Suprapubic skin (tissue), 4 donors: ENCODE measurements at regions not wholly inside any gene's neighbourhood (a gene's known extent, or its start where the extent isn't known, plus 50 kb on each side); places are given as distances from the start of the nearest gene placed in this dataset.
"Not testable (repeated sequence)": the region's sequence is repeated elsewhere in the genome, so short reads cannot be mapped to it uniquely, and the experiment has no call there.

Source experiments
- DNase-seq, 2 donors: peaks; one replicate each; pipeline ENCODE4 v3.0.0-alpha.2; 2019; ENCODE audit warnings: low spot score in 2 of 2
- H3K27ac ChIP-seq: fragments of 200-600 bp; sonication (generic); one replicate; pipeline ENCODE4 v1.5.1; 2019
- H3K27me3 ChIP-seq: fragments of 200-600 bp; sonication (generic); one replicate; pipeline ENCODE4 v1.5.1; 2019
- H3K36me3 ChIP-seq: fragments of 200-600 bp; sonication (generic); one replicate; pipeline ENCODE4 v1.5.1; 2019
- H3K4me1 ChIP-seq: fragments of 200-600 bp; sonication (generic); one replicate; pipeline ENCODE4 v1.5.1; 2019
- H3K4me3 ChIP-seq: fragments of 200-600 bp; sonication (generic); one replicate; pipeline ENCODE4 v1.5.1; 2019; ENCODE audit warnings: mild to moderate bottlenecking
- H3K9me3 ChIP-seq: fragments of 200-600 bp; sonication (generic); one replicate; pipeline ENCODE4 v1.5.1; 2019
- CTCF ChIP-seq, 2 donors: fragments of 200-600 bp in 1 of 2; fragments of 450-650 bp in 1 of 2; sonication (generic) in 1 of 2; IDR thresholded peaks; one replicate each; pipeline ENCODE4 v1.5.1; 2016 to 2019; ENCODE audit warnings: antibody characterized with exemption in 2 of 2, mild to moderate bottlenecking in 1 of 2, moderate library complexity in 1 of 2
- EP300 ChIP-seq: sonication (generic); formaldehyde crosslinking; IDR thresholded peaks from one replicate; pipeline ENCODE4 v1.6.1; 2017; ENCODE audit warnings: antibody characterized with exemption
- POLR2A ChIP-seq, 2 donors: fragments of 450-650 bp; IDR thresholded peaks; one replicate each; pipeline ENCODE4 v1.6.1; 2017; ENCODE audit warnings: antibody characterized with exemption in 2 of 2, mild to moderate bottlenecking in 2 of 2, moderate library complexity in 2 of 2
- POLR2AphosphoS5 ChIP-seq, 3 donors: sonication (generic); formaldehyde crosslinking; IDR thresholded peaks; one replicate each; pipeline ENCODE4 v1.6.1; 2017; ENCODE audit warnings: antibody characterized with exemption in 3 of 3
- WGBS: methylation state at CpG from one replicate; pipeline ENCODE4 v1.1.5; 2018; 5-methylcytosine and 5-hydroxymethylcytosine counted together

- no peaks in the 10 kb centered on the region for H3K36me3 ChIP-seq
- H3K4me1 ChIP-seq, result no peaks in the 10 kb centered on the region
- WGBS, result 57% methylated on average over 1 of the region's 1 CpG
- TF ChIP-seq POLR2AphosphoS5 (IDR thresholded peaks at IDR 0.05) (no peak), POLR2A (IDR thresholded peaks at IDR 0.05) (no peak), EP300 (no peak), CTCF (IDR thresholded peaks at IDR 0.05) (no peak)
- DNase-seq, result no peak
- H3K27ac ChIP-seq, result no peak overlapping the region
- H3K27me3 ChIP-seq, result no peaks in the 10 kb centered on the region
- no peak overlapping the region for H3K4me3 ChIP-seq
- no peaks in the 10 kb centered on the region for H3K9me3 ChIP-seq
Measured at GRCh38 chr1:173307845-173308244, 100.7 kb upstream of the TNFSF4 start.

GRCh38 chr1:173314656-173315055 is 107.5 kb upstream of the TNFSF4 start:
- Histone ChIP-seq H3K9me3 (no peaks in the 10 kb centered on the region), H3K36me3 (no peaks in the 10 kb centered on the region), H3K4me1 (no peaks in the 10 kb centered on the region), H3K4me3 (no peak overlapping the region), H3K27ac (no peak overlapping the region), H3K27me3 (no peaks in the 10 kb centered on the region)
- no peak for DNase-seq
- 88% methylated on average over 1 of the region's 1 CpG for WGBS
- no peak for TF ChIP-seq POLR2AphosphoS5 (IDR thresholded peaks at IDR 0.05)

GRCh38 chr1:173315296-173315695 is 108.2 kb upstream of the TNFSF4 start:
- H3K4me1 ChIP-seq, result no peaks in the 10 kb centered on the region
- no peak overlapping the region for H3K27ac ChIP-seq
- H3K9me3 ChIP-seq, result no peaks in the 10 kb centered on the region
- no peaks in the 10 kb centered on the region for H3K27me3 ChIP-seq
- no peak for TF ChIP-seq POLR2AphosphoS5 (IDR thresholded peaks at IDR 0.05)
- no peak for TF ChIP-seq EP300
- no peak for TF ChIP-seq POLR2A (IDR thresholded peaks at IDR 0.05)
- no peak for TF ChIP-seq CTCF (IDR thresholded peaks at IDR 0.05)
- no peaks in the 10 kb centered on the region for H3K36me3 ChIP-seq
- H3K4me3 ChIP-seq, result no peak overlapping the region
- DNase-seq, result no peak
- WGBS, result 70% methylated on average over 3 of the region's 3 CpGs

- Histone ChIP-seq H3K27ac (no peak overlapping the region), H3K4me3 (no peak overlapping the region), H3K4me1 (no peaks in the 10 kb centered on the region), H3K36me3 (no peaks in the 10 kb centered on the region), H3K9me3 (no peaks in the 10 kb centered on the region), H3K27me3 (no peaks in the 10 kb centered on the region)
- DNase-seq, result no peak
- TF ChIP-seq EP300 (no peak), POLR2AphosphoS5 (IDR thresholded peaks at IDR 0.05) (no peak), CTCF (IDR thresholded peaks at IDR 0.05) (no peak), POLR2A (IDR thresholded peaks at IDR 0.05) (no peak)
- WGBS, result 100% methylated on average over 2 of the region's 2 CpGs
Measured at GRCh38 chr1:173318788-173319187, 111.7 kb upstream of the TNFSF4 start.

GRCh38 chr1:173324352-173324751 is 117.2 kb upstream of the TNFSF4 start:
- not testable (repeated sequence) for H3K4me1 ChIP-seq, H3K36me3 ChIP-seq, H3K9me3 ChIP-seq, H3K27ac ChIP-seq, H3K27me3 ChIP-seq, H3K4me3 ChIP-seq, DNase-seq
- 98% methylated on average over 2 of the region's 2 CpGs for WGBS

GRCh38 chr1:173327987-173328386 is 120.9 kb upstream of the TNFSF4 start:
- H3K36me3 ChIP-seq, H3K4me3 ChIP-seq, H3K27ac ChIP-seq, H3K27me3 ChIP-seq, H3K4me1 ChIP-seq, DNase-seq, H3K9me3 ChIP-seq: not testable (repeated sequence)
- 92% methylated on average over 3 of the region's 3 CpGs for WGBS

GRCh38 chr1:173328961-173329360 is 121.8 kb upstream of the TNFSF4 start:
- no peak for DNase-seq
- Histone ChIP-seq H3K27me3 (no peaks in the 10 kb centered on the region), H3K4me1 (peaks cover 10% of the 10 kb centered on the region), H3K27ac (no peak overlapping the region), H3K4me3 (no peak overlapping the region), H3K36me3 (no peaks in the 10 kb centered on the region), H3K9me3 (no peaks in the 10 kb centered on the region)
- WGBS, result 89% methylated on average over 1 of the region's 1 CpG
- TF ChIP-seq POLR2AphosphoS5 (IDR thresholded peaks at IDR 0.05) (no peak), CTCF (IDR thresholded peaks at IDR 0.05) (no peak), POLR2A (IDR thresholded peaks at IDR 0.05) (no peak), EP300 (no peak)
